HG03565 (cell line): ENCODE measurements at regions not wholly inside any gene's neighbourhood (a gene's known extent, or its start where the extent isn't known, plus 50 kb on each side); places are given as distances from the start of the nearest gene placed in this dataset.

Experiments used
- ATAC-seq: cut with Tn5 transposase; IDR thresholded peaks from one replicate; pipeline ENCODE4 v1.9.1; 2021; ENCODE audit warnings: mild to moderate bottlenecking, moderate library complexity; ENCODE audit not compliant: unreplicated experiment

DNA sequence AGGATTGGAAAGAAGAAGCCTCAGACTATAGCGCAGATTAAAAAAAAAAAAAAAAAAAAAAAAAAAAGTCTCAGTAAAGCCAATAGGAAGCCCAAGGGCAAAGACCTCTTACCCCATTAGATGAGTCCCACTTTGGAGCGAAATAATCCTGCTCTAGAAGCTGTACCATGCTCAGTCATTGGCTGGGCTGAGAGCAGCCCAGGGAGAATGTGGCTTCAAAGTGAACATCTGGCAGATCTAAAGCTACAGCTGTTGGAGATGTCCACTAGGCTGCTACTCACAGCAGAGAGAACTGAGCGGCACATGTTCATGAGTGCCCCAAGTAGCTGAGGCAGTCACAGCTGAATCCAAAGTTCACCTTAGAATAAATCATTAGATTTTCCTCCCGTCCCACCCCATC, 560.9 kb downstream of the MED13L start:
- no peak for ATAC-seq

DNA sequence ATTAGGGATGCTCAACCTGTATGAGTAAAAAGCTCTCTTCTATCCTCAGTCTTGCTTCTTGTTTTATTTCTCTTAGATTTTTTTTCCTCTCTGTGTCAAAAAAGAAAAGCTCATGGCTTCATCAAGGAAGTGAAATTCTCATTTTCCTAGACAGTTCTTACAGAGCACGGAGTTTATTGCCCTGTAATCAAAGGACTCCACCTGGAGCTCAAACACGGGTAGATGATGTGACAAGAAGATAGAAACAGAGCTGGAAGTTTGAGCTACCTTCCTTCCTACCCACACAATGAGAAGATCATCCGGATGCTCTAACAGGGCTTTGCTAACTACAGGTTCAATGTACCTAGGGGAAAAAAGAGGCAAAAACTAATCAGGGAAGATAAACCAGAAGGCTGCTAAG, 564.8 kb downstream of the MED13L start:
- ATAC-seq: no peak

DNA sequence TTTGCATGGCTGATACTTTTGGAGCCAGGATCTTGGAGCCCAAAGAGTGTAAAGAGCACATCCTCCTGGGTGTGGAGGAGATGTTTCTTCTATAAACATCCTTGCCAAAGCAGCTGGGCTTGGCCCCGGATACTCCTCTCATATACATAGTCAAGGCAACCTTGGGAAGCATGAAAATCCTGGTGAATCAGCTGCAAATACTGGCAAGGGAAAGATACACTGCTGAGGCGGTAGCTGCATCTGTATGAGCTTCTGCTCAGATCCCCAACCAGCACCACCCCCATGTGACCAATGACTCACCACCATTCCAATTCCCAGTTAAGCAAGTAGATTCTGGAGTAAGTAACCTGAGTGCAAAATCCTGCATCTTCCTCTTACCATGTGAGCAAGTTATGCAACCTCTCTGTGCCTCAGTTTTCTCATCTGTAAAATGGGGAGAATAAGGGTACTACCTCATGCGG, 567.4 kb downstream of the MED13L start:
- ATAC-seq: no peak

DNA sequence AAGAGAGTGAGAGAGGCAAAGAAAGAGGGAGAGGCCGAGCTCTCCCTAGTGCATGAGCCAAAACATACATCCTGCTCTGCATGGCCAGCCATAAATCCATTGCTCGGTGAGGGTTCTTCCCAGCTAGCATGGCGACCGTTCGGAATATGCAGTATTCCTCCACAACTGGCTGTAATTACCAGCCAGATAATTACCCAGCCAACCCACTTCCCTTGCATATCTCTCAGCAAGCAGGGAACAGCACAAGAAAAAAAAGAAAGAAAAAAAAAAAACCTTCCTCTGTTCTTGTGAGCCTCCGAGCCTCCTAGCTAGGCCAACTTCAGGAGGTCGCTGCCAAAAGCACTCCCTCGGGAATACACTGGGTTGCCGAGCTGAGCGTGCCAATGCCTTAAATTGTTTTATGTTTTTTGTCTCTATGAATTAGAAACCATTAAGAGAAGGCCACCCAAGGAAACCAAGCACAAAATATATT, 567.9 kb downstream of the MED13L start:
- no peak for ATAC-seq

DNA sequence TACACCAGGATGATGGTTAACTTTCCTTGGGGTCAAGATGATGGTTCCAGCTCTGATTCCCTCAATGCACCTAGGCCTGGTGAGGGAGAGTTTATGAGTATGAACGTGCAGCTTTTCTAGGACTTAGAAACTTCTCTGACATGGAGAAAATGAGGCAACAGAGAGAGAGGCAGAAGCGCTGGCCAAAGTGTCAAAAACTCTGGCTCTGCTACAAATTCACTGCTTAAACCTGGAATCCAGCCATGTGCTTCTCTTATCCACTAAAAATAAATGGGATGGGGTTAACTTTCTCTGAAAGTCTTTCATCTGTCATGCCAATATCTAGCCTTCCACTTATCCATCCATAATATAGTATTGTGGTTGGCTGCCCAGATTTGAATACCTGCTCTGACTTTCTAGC, 568.7 kb downstream of the MED13L start:
- no peak for ATAC-seq

DNA sequence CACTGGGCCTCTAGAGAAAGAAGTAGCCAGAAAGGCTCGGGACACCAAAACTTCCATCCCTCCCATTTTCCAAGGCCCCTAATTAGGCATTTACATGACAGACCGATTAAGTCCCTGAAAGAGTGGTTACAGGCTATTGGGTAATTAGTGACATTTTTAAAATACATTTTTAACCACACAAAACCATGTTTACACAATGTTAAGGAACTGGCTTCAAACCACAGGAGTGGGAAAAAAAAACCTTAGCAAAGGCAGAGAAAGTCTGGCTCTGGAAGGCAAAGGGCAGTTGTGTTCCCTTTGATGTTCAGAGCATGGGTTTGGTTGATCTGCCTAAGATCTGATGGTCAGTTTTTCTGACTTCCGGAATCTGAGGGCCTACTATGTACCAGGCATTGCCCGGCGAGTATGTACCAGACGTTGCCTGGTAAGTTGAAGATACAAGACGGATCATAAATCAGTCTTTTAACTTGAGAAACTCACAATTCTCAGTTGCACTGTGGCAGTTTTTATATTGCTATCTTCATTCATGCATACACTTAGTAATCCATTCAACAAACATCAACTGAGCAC, 576.5 kb downstream of the MED13L start:
- ATAC-seq: no peak

DNA sequence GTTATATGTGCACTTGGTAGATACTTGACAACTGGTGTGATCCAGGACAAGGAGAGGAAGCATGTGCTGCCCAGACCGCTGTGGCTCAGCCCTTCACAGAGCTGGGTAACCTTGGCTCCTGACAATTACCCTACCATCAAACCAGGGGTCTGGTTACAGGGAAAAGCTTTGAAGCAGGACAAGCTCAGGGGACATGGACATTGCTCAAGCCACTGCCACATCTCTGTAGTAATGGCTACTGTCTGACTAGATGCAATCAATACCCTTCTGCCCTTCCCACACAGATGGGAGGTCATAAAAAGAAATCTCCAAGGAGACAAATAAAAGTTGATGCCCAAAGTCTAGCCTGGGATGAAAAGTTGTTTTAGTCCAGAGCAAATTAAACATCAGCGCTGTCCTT, 577.4 kb downstream of the MED13L start:
- ATAC-seq: no peak

DNA sequence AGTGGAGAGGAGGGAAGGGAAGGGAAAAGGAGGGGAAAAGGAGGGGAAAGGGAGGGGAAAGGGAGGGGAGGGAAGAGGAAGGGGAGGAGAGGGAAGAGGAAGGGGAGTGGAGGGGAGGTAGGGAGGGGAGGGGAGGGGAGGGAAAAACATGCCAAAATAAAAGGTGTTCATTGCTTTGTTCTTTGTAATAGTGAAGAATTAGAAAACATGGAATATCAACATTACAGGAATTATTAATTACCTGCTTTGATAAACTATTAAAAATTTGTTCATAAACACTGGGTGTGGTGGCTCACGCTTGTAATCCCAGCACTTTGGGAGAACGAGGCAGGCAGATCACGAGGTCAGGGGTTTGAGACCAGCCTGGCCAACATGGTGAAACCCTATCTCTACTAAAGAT, 579.2 kb downstream of the MED13L start:
- no peak for ATAC-seq

DNA sequence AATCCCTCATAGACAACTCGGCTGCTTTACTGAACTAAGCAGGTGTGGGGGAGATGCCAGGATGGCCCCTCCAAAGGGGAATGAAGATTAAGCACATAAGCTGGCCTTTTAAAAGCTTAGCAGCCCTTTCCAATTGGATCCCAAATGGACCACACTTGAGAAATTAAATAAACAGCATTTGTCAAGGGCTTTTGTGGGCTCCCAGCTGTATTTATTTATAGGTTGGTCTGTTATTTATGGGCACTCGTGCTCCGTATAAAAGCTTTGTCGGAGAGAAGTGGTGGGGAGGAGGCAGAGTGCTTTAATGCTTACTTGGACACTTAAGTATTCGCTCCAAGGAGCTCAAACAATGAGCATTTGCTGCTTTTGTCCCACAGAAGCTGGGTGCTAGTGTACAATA, 580.2 kb downstream of the MED13L start:
- no peak for ATAC-seq

DNA sequence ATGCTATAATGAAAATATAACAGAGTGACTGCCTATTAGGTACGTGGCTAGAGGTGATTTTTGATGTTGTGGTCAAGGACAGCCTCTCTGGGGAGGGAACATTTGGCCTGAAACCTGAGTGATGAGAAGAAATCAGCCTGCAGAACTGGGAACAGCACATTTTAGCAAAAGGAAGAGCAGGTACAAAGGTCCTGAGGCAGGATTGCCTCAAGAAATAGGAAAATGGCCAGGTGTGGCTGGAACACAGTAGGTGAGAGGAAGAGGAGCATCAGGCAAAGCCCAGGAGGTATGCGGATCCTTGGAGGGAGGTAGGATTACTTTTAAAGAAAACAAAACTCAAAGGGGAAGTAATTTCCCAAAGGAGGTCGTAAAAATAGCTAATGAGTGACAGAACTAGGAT, 582.9 kb downstream of the MED13L start:
- ATAC-seq: no peak

DNA sequence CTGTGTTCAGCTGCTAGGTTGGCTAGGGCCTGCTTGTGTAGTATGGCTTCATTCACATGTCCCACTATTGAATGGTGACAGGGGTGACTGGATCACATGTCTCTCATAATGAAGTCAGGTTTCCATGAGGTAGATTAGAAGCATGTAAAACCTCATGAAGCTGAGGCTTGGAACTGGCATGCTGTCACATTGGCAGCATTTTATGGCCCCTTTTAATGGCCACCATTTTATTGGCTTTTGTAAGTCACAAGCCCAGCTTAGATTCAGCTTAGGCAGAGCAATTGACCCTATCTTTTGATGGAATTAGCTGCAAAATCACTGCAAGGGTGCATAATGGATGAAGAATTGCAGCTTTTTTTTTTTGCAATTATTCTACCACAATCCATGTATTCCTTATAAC, 583.5 kb downstream of the MED13L start:
- no peak for ATAC-seq

DNA sequence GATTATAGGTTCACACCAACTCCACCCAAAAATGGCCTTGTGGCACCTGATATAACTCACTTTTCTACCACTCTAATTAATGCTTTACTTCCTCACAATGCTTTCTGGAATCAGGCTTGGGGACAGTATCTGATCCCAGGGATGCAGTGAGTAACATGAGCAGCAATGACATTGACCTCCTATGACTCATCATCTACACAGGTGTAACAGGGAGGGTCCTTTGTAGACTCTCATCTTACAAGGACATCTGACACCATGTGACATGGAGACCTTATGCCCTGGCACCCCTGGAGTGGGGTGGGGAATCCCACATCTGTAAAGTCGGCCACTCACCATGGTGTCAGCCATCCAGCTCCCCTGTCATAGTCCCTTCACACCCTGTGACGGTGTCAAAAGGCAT, 586.4 kb downstream of the MED13L start:
- no peak for ATAC-seq

DNA sequence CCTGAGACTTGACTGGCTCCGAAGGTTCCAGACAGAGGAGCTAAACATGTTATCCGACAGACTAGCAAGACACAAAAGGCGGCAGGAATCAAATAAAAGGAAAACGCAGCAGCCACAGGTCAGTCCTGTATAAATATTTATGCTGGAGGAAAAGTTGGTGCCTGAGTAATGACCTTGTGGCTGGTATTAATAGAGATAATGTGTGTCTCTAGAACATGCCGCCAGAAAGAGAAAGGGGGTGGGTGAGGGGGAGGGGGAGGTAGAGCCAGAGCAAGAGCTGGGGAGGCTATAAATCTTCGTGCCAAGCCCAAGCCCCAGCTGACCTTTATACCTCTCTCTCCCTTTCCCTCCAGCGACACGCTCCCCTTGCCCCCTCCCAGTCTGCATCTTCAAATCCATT, 590.4 kb downstream of the MED13L start:
- no peak for ATAC-seq

DNA sequence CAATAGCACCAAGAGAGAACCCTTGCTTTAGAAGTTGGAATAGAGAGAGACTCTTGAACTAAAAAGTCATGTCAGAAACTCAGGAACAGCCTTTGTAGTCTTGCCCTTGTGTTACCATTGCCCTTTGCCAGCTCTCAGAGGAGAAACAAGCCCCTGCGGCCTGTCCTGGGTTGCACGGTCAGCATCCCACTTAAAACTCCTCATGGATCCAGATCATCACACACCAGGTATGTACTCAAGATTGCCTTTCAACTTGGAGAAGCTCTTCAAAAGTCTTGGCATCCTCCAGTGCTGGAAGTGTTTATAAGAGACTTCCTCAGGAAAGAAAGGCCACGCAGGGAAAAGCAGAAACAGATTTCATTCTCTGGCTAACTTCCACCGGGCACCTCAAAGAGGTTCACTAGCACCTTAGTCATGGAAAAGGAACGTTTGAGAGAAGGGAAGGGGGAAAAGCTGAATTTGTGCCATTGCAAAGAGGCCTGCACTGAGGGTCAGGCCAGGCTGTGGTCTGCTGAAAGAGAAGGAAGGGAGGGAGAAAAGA, 594.2 kb downstream of the MED13L start:
- ATAC-seq: no peak

DNA sequence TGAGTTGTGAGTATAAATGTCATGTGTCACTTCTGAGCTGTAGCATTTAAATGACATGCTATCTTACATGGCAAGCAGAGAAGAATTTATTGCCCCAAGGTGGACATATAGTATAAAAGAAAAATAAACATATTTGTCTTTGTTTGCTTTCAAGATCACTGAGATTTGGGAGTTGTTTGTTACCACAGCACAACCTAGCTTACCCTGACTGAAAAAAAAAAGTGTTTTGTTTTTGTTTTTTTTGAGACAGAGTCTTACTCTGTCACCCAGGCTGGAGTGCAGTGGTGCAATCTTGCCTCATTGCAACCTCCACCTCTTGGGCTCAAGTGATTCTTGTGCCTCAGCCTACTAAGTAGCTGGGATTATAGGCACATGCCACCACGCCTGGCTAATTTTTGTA, 596.5 kb downstream of the MED13L start:
- ATAC-seq: no peak

DNA sequence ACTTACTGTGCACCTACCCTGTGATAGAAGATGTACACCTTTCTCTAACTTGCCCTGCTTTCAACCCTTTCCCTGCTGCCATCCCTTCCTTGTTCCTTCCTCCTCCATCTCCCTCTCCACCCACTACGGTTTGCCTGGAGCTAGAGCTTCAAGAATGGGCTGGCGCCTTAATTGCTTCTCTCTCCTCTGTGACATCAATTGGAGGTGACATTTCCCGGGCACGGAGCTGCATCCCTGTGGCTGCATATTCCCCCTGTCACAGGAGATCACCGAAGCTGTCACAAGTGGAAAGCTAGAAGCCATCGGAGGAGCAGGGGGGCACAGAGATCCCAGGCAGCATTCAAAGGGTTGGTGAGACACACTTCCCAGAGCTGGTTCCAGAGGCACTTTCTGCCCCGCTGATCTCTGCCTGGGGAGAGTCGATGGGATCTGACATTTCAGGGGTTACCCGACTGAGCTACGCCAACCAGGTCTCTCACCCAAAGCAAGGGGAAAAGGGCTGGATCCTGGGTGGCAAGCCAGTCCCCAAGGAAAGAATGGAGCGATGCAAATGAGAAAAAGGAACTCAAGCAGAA, 604.9 kb downstream of the MED13L start:
- ATAC-seq: no peak

DNA sequence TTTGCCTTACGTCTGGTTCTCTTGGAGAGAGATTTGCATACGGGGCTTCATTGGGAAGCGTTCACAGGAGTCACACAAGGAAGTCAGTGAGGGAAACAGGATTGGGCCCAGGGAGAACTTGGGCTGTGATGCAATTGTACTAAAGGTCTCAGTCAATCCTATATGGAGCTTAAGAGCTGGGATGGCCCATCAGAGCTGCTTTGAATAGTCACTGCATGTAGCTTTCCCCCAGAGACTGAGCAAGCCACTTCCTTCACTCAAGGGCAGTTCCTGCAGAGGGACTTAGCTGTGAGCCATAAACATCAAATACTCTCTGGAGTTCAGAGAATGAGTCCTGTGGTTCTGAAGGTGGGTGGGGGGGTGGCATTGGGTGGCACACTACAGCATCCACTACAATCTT, 605.4 kb downstream of the MED13L start:
- no peak for ATAC-seq

DNA sequence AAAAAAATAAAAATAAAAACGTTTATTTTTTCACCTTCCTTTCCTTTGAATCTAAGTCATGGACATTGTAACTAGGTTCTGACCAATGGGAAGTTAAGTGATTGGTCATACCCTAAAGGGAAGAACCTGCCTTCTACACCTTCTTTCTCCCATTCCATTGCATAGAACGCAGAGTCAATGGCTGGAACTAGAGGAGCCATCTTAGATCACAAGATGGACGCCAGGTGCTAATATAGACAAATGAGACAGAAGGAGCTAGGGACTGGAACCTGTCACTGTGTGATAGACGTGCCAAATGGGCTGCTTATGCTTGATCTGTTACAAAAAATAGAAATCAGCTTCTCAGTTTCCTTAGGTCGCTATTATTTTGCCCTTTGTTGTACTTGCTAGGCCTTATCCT, 606.6 kb downstream of the MED13L start:
- no peak for ATAC-seq

DNA sequence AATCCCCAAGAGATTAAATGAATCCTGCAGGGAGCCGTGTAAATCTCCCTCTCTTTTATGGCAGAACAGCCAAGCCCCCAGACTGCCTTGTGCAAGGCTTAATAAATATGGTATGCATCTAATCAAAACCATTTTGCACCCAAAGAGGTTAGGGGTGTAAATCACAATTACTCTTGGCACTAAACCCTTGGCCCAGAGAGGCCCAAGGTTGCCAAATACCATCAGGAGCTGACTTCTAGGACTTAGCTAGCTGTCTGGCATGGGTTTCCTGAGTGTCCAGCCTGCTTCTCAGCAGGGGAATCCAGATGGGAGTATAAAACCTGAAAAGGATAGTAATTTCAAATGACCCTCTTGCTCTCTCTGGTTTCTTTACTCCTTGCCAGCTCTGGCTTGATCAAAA, 610.4 kb downstream of the MED13L start:
- ATAC-seq: no peak

DNA sequence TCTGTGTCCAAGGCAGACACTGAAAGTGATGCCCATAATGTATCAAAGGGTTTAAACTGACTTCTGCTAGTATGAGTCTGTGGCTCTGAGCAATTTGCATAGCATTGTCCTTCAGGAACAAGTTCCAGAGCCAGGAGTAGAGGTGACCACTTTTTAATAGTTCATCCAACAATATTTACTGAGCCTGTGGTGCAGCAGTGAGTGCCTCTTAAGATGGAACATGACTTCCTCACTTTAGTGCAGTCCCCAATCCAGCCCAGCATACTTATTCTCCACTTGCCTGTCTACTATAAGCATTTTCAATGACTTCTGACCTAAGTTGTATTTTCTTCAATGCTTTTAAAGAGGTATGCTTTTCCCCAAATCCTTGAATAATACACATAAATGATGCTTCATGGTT, 611.3 kb downstream of the MED13L start:
- ATAC-seq: no peak

DNA sequence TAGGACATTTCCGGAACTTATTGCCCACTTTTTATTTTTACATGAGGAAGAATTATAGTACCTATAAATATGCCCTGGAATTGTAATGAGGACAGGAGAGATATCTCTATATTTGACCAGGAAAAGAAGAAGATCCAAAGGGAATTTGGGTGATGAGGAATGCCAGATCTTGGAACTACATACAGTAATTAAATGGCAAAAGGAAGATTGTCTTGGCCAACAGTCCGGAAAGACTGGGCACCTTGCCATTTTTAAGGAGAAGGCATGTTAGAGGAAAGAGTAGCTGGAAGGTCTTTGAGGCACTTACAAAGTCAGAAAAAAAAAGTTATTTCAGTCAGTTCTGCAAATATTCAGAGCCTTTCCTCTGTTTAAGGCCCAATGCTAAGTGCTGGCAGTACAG, 616.4 kb downstream of the MED13L start:
- ATAC-seq: no peak

DNA sequence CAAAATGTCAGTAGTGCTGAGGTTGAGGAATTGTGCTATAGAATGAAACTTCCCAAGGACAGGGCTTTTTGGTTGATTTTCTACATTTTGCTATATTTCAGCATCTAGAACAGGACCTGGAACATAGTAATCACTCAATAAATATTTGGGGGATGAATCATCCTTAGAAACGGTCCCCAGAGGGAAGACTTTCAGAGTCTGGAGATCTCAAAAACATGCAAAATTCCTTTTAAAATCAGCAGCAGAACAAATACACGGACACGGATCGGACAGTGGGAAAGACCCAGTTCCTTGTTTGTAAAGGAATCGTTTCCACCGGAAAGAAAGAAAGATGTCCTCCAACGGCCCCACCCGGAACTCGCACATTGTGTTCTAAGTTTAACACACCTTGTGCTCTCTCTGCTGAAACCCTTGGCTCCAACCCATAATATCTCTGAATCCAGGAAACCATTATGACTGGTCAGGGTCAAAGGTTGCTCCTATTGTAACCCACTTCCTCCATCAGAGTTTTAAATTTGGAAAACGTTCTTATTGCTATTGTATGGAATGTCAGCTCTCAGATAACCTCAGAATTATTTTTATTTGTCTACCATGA, 617.2 kb downstream of the MED13L start:
- no peak for ATAC-seq
